DOHH2 (cell line): ENCODE measurements at regions not wholly inside any gene's neighbourhood (a gene's known extent, or its start where the extent isn't known, plus 50 kb on each side); places are given as distances from the start of the nearest gene placed in this dataset.

Source experiments
- H3F3A ChIP-seq: fragments of 200-600 bp; sonication (generic), shearing (Covaris generic); 2 replicates; pipeline ENCODE4 v1.6.0; 2016; ENCODE audit warnings: antibody characterized with exemption, mild to moderate bottlenecking; ENCODE audit not compliant: control insufficient read depth, insufficient read depth
- H3K27ac ChIP-seq: fragments of 200-600 bp; sonication (generic); 2 replicates; pipeline ENCODE4 v1.5.1; 2014; ENCODE audit warnings: low read depth, mild to moderate bottlenecking, low read length, moderate library complexity
- H3K27me3 ChIP-seq: fragments of 200-600 bp; sonication (generic); 2 replicates; pipeline ENCODE4 v1.6.1; 2014; ENCODE audit warnings: mild to moderate bottlenecking, low read length, mixed read lengths; ENCODE audit not compliant: control insufficient read depth
- H3K36me3 ChIP-seq: fragments of 200-600 bp; sonication (generic); 2 replicates; pipeline ENCODE4 v1.6.1; 2014; ENCODE audit warnings: mild to moderate bottlenecking, low read length, moderate library complexity, mixed read lengths; ENCODE audit not compliant: control insufficient read depth
- H3K4me1 ChIP-seq: fragments of 200-600 bp; sonication (generic); 2 replicates; pipeline ENCODE4 v1.6.1; 2014; ENCODE audit warnings: mild to moderate bottlenecking, low read length, mixed read lengths; ENCODE audit not compliant: control insufficient read depth
- H3K4me2 ChIP-seq: fragments of 200-600 bp; sonication (generic); 2 replicates; pipeline ENCODE4 v1.6.0; 2014; ENCODE audit warnings: mild to moderate bottlenecking, low read length, moderate library complexity
- H3K4me3 ChIP-seq: fragments of 200-600 bp; sonication (generic); 2 replicates; pipeline ENCODE4 v1.5.1; 2014; ENCODE audit warnings: mild to moderate bottlenecking, low read length, mixed read lengths
- H3K79me2 ChIP-seq: fragments of 200-600 bp; sonication (generic); 2 replicates; pipeline ENCODE4 v1.6.1; 2014; ENCODE audit warnings: mild to moderate bottlenecking, low read length, mixed read lengths; ENCODE audit not compliant: control insufficient read depth
- H3K9me2 ChIP-seq: fragments of 200-600 bp; sonication (generic); replicated peaks from 2 replicates; pipeline ENCODE4 v1.6.1; 2014; ENCODE audit warnings: mild to moderate bottlenecking, low read length, mixed read lengths; ENCODE audit not compliant: control insufficient read depth
- H3K9me3 ChIP-seq: fragments of 200-600 bp; sonication (generic); 2 replicates; pipeline ENCODE4 v1.6.1; 2014; ENCODE audit warnings: antibody characterized with exemption, low read length, mixed read lengths; ENCODE audit not compliant: control insufficient read depth, insufficient read depth
- H4K20me1 ChIP-seq: fragments of 200-600 bp; sonication (generic); 2 replicates; pipeline ENCODE4 v1.6.0; 2014; ENCODE audit warnings: low read depth, mild to moderate bottlenecking, antibody characterized with exemption, low read length, moderate library complexity; ENCODE audit not compliant: control insufficient read depth, insufficient read depth
- CTCF ChIP-seq: fragments of 200-600 bp; sonication (generic); IDR thresholded peaks from one replicate; pipeline ENCODE4 v1.5.1; 2014; ENCODE audit warnings: antibody characterized with exemption, mild to moderate bottlenecking, low read depth, low read length; ENCODE audit not compliant: poor library complexity, severe bottlenecking
- EZH2phosphoT487 ChIP-seq: fragments of 200-600 bp; sonication (generic); IDR thresholded peaks from 2 replicates; pipeline ENCODE4 v1.6.1; 2017; ENCODE audit warnings: borderline replicate concordance, mild to moderate bottlenecking, antibody characterized with exemption, low read length, moderate library complexity, mixed read lengths

- Histone ChIP-seq H3K4me1 (no peaks in the 10 kb centered on the region), H3K4me2 (no peak overlapping the region), H3F3A (no peaks in the 10 kb centered on the region), H3K4me3 (no peak overlapping the region), H3K79me2 (no peaks in the 10 kb centered on the region), H3K27me3 (no peaks in the 10 kb centered on the region), H3K9me3 (no peaks in the 10 kb centered on the region), H3K27ac (no peak overlapping the region), H3K9me2 (no peaks in the 10 kb centered on the region), H3K36me3 (no peaks in the 10 kb centered on the region), H4K20me1 (no peaks in the 10 kb centered on the region)
- TF ChIP-seq EZH2phosphoT487, result no peak
- no peak for TF ChIP-seq CTCF
Measured at GRCh38 chr10:90403211-90404000, 454.4 kb downstream of the HTR7 start.

DNA sequence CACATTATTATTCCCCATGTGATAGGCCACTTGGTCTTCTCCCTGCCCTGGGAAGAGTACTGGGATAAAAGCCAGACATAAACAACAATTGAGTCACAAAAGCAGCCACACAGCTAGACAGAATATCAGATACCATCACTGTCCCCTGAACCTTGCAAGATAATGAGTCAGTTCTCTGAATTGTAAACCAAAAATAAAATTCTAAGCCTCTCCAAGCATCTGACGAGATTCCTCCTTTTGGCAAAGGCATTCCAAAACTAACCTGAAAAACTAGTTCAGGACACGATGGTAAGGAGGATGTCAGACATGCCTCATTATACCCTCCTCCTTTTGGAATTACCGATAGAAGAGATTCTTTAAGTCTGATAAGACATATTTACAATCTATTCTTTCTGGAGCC is 450.7 kb downstream of the HTR7 start:
- no peaks in the 10 kb centered on the region for H3K9me3 ChIP-seq
- no peaks in the 10 kb centered on the region for H3K27me3 ChIP-seq
- no peaks in the 10 kb centered on the region for H3F3A ChIP-seq
- H3K79me2 ChIP-seq, result no peaks in the 10 kb centered on the region
- H3K4me3 ChIP-seq, result no peak overlapping the region
- TF ChIP-seq EZH2phosphoT487 (no peak), CTCF (no peak)
- no peaks in the 10 kb centered on the region for H4K20me1 ChIP-seq
- no peak overlapping the region for H3K27ac ChIP-seq
- H3K4me1 ChIP-seq, result no peaks in the 10 kb centered on the region
- no peaks in the 10 kb centered on the region for H3K9me2 ChIP-seq
- no peaks in the 10 kb centered on the region for H3K36me3 ChIP-seq
- no peak overlapping the region for H3K4me2 ChIP-seq

GRCh38 chr10:90407851-90408250 is 450.0 kb downstream of the HTR7 start:
- TF ChIP-seq CTCF, result no peak
- TF ChIP-seq EZH2phosphoT487, result no peak
- no peaks in the 10 kb centered on the region for H3K9me2 ChIP-seq
- no peak overlapping the region for H3K27ac ChIP-seq
- no peak overlapping the region for H3K4me3 ChIP-seq
- no peaks in the 10 kb centered on the region for H3K4me1 ChIP-seq
- H3K27me3 ChIP-seq, result no peaks in the 10 kb centered on the region
- no peaks in the 10 kb centered on the region for H4K20me1 ChIP-seq
- no peaks in the 10 kb centered on the region for H3K79me2 ChIP-seq
- H3F3A ChIP-seq, result no peaks in the 10 kb centered on the region
- H3K36me3 ChIP-seq, result no peaks in the 10 kb centered on the region
- H3K9me3 ChIP-seq, result no peaks in the 10 kb centered on the region
- H3K4me2 ChIP-seq, result no peak overlapping the region
